NOMO-1 treated with dmso at 0.1 percent for 144 hours (cell line): ENCODE measurements at regions not wholly inside any gene's neighbourhood (a gene's known extent, or its start where the extent isn't known, plus 50 kb on each side); places are given as distances from the start of the nearest gene placed in this dataset.

Experiments
- DNase-seq: peaks from one replicate; lab custom pipeline; 2025; ENCODE audit not compliant: unreplicated experiment; lab: John Stamatoyannopoulos, UW

DNA sequence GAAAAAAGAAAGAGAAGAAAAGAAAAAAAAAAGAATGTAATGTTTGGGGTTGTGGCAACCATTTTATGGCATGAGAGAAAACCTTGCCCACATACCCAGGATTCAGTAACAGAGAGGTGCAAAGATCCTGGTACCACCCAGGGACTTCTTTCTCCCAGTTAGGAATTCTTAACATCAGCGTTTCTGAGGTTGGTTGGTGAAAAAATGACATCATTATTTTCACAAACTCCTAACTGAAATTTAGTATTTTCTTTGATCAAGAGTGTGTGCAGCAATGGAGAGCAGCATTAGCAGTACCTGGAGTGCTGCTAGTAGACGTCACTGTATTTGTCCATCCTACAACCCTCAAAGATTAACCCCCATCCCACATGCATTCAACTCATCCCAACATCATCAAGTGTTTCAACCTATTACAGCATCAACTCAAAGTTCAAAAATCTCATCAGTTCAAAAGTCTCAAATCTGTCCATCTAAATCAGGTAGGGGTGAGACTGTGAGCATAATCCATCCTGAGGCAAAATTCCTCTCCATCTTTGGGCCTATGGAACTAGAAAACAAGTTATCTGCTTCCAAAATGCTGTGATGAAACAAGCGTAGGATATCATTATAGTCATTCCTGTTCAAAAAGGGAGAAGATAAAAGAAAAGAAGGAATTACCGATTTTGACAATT is 60.1 kb upstream of the MSX2 start:
- DNase-seq: no peak

GRCh38 chr5:174665347-174665746 is 59.0 kb upstream of the MSX2 start:
- no peak for DNase-seq

DNA sequence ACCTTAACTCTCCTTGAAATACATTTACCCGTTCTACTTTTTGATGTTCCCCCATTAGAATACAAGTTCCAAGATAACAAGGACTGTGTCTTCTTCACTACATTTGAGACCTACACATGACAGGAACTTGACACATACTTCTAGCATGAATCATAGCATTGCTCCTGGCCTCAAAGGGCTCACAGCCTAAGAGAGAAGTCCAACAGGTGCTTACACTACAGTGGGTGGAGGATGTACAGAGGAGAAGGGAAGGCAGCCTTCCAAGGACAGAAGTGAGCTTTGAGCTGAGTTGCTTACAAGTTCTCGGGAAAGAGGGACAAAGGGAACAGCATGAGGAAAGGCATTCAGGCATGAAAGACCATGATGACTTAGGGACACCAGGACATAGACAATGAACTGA is 56.9 kb upstream of the MSX2 start:
- DNase-seq: no peak

DNA sequence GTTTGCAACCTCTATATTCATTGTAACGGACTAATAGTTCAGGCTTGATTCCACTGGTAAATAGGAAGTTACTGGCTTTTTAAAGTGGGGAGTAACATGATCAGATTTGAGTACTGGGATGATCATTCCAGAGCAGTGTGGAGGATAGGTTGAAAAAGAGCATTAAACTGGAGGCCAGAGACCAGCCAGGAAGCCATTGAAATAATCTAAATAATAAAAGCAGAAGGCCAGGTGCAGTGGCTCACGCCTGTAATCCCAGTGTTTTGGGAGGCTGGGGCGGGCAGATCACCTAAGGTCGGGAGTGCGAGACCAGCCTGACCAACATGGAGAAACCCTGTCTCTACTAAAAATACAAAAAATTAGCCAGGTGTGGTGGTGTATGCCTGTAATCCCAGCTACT is 56.0 kb upstream of the MSX2 start:
- no peak for DNase-seq
